Transverse colon (tissue), 4 donors: ENCODE measurements at regions not wholly inside any gene's neighbourhood (a gene's known extent, or its start where the extent isn't known, plus 50 kb on each side); places are given as distances from the start of the nearest gene placed in this dataset.

Source experiments
- DNase-seq: peaks from one replicate; pipeline ENCODE4 v3.0.0-alpha.2; 2019
- H3K27ac ChIP-seq, 4 donors: fragments of 200-600 bp; sonication (generic); 2 replicates each; pipeline ENCODE4 v1.5.1; 2016 to 2018; ENCODE audit warnings: inconsistent platforms in 4 of 4
- H3K27me3 ChIP-seq: fragments of 200-600 bp; sonication (generic); 2 replicates; pipeline ENCODE4 v1.5.1; 2017; ENCODE audit warnings: inconsistent platforms
- H3K36me3 ChIP-seq, 4 donors: fragments of 200-600 bp; sonication (generic); 2 replicates each; pipeline ENCODE4 v1.5.1; 2017 to 2019; ENCODE audit warnings: inconsistent platforms in 4 of 4
- H3K4me1 ChIP-seq, 4 donors: fragments of 200-600 bp; sonication (generic); 2 replicates each; pipeline ENCODE4 v1.5.1; 2017 to 2020; ENCODE audit warnings: inconsistent platforms in 4 of 4
- H3K4me3 ChIP-seq, 4 donors: fragments of 200-600 bp; sonication (generic); 1 replicate in 1 of 4; 2 replicates in 3 of 4; pipeline versions ENCODE4 v1.5.1 to v1.6.1; 2017 to 2019; ENCODE audit warnings: inconsistent platforms in 4 of 4
- H3K9me3 ChIP-seq, 2 donors: fragments of 200-600 bp; sonication (generic); 2 replicates each; pipeline ENCODE4 v1.5.1; 2017 to 2019; ENCODE audit warnings: inconsistent platforms in 2 of 2
- CTCF ChIP-seq, 5 experiments: fragments of 200-600 bp in 3 of 5; fragments of 450-650 bp in 2 of 5; sonication (generic) in 3 of 5; IDR thresholded peaks; 1 replicate in 2 of 5; 2 replicates in 3 of 5; pipeline ENCODE4 v1.5.1; 2016 to 2017; ENCODE audit warnings: antibody characterized with exemption in 5 of 5, inconsistent platforms in 3 of 5, mild to moderate bottlenecking in 2 of 5, moderate library complexity in 1 of 5
- EP300 ChIP-seq: sonication (generic); formaldehyde crosslinking; IDR thresholded peaks from one replicate; pipeline ENCODE4 v1.6.1; 2017; ENCODE audit warnings: antibody characterized with exemption, low read depth
- POLR2A ChIP-seq: fragments of 450-650 bp; IDR thresholded peaks from one replicate; pipeline ENCODE4 v1.6.1; 2016; ENCODE audit warnings: antibody characterized with exemption, mild to moderate bottlenecking, moderate library complexity
- POLR2AphosphoS5 ChIP-seq, 3 donors: sonication (generic); formaldehyde crosslinking; IDR thresholded peaks; one replicate each; pipeline ENCODE4 v1.6.1; 2016; ENCODE audit warnings: antibody characterized with exemption in 3 of 3
- WGBS, 2 donors: methylation state at CpG; one replicate each; pipeline ENCODE4 v1.1.5; 2018; ENCODE audit warnings: low coverage in 1 of 2; 5-methylcytosine and 5-hydroxymethylcytosine counted together
- in situ Hi-C, 4 donors: fragments of 200-750 bp; cut with MboI; loops; one replicate each; pipeline versions ENCODE4 v1.15.0 to v1.15.1; 2017; ENCODE audit warnings: low sequenced_read_pairs in 3 of 4, low pct_ligation_motif_present in 1 of 4, low pct_unique_long_range_greater_than_20kb in 1 of 4
- intact Hi-C: fragments of 100-400 bp; cut with DNase I; formaldehyde crosslinking; loops from one replicate; pipeline ENCODE4 v1.15.1; 2023; ENCODE audit warnings: low total_unique reads

- 94 to 100% methylated on average over 6 to 28 of the region's 29 CpGs for WGBS, 2 donors
- no peaks in the 10 kb centered on the region for H3K9me3 ChIP-seq
- H3K27me3 ChIP-seq = no peaks in the 10 kb centered on the region
- no peaks in the 10 kb centered on the region for H3K36me3 ChIP-seq
- no peak for DNase-seq
- H3K4me1 ChIP-seq = no peaks in the 10 kb centered on the region
- H3K4me3 ChIP-seq = no peak overlapping the region
- TF ChIP-seq POLR2A (no peak), EP300 (no peak), POLR2AphosphoS5 (IDR thresholded peaks at IDR 0.05) (no peak), CTCF (IDR thresholded peaks at IDR 0.05) (no peak)
- intact Hi-C loops = no loop called here
- no peak overlapping the region for H3K27ac ChIP-seq
- in situ Hi-C loops = no loop called here
Observed at GRCh38 chr6:166853371-166854325, 102.7 kb downstream of the RNASET2 start.

GRCh38 chr6:166852451-166852975 is 103.8 kb downstream of the RNASET2 start:
- in situ Hi-C loops = no loop called here
- Histone ChIP-seq H3K36me3 (no peaks in the 10 kb centered on the region), H3K9me3 (no peaks in the 10 kb centered on the region), H3K4me1 (no peaks in the 10 kb centered on the region), H3K27me3 (no peaks in the 10 kb centered on the region), H3K4me3 (no peak overlapping the region), H3K27ac (no peak overlapping the region)
- intact Hi-C loops = no loop called here
- TF ChIP-seq CTCF (IDR thresholded peaks at IDR 0.05) = no peak
- no peak for DNase-seq
- 60 to 72% methylated on average over 5 to 18 of the region's 18 CpGs for WGBS, 2 donors

GRCh38 chr6:166851911-166852310 is 104.4 kb downstream of the RNASET2 start:
- in situ Hi-C loops (no loop called here), intact Hi-C loops (no loop called here)
- no peak for DNase-seq
- Histone ChIP-seq H3K4me3 (no peak overlapping the region), H3K9me3 (peaks cover 0 to under 1% of the 10 kb centered on the region in 2 donors), H3K4me1 (no peaks in the 10 kb centered on the region), H3K27ac (no peak overlapping the region), H3K36me3 (no peaks in the 10 kb centered on the region), H3K27me3 (no peaks in the 10 kb centered on the region)
- WGBS, 2 donors = 87 to 96% methylated on average over 6 of the region's 6 CpGs
- TF ChIP-seq EP300 (no peak), CTCF (IDR thresholded peaks at IDR 0.05) (no peak), POLR2AphosphoS5 (IDR thresholded peaks at IDR 0.05) (no peak), POLR2A (no peak)

GRCh38 chr6:166851426-166851825 is 104.9 kb downstream of the RNASET2 start:
- peaks cover 0 to 5% of the 10 kb centered on the region in 2 donors for H3K9me3 ChIP-seq
- DNase-seq = no peak
- no peak overlapping the region for H3K27ac ChIP-seq
- H3K36me3 ChIP-seq = no peaks in the 10 kb centered on the region
- in situ Hi-C loops = no loop called here
- intact Hi-C loops = no loop called here
- H3K4me1 ChIP-seq = no peaks in the 10 kb centered on the region
- 83 to 88% methylated on average over 8 to 11 of the region's 11 CpGs for WGBS, 2 donors
- no peak overlapping the region for H3K4me3 ChIP-seq
- TF ChIP-seq POLR2AphosphoS5 (IDR thresholded peaks at IDR 0.05) = no peak
- no peak for TF ChIP-seq EP300
- no peak for TF ChIP-seq POLR2A
- no peak for TF ChIP-seq CTCF (IDR thresholded peaks at IDR 0.05)
- no peaks in the 10 kb centered on the region for H3K27me3 ChIP-seq
